ENCODE measurements at regions not wholly inside any gene's neighbourhood (a gene's known extent, or its start where the extent isn't known, plus 50 kb on each side); places are given as distances from the start of the nearest gene placed in this dataset.

- no peak for TF ChIP-seq SIN3A (IDR thresholded peaks at IDR 0.05; ENCODE audit: low read depth, low read length)
- TF ChIP-seq ATF2 (IDR thresholded peaks at IDR 0.05; ENCODE audit: low read length) = no peak
- TF ChIP-seq POLR2A (IDR thresholded peaks at IDR 0.05; ENCODE audit: low read depth, low read length) = no peak
- TF ChIP-seq CEBPB (IDR thresholded peaks at IDR 0.05; ENCODE audit: borderline replicate concordance in 1 of 2, low read depth in 2 of 2, low read length in 2 of 2) = no peak
- no peak for TF ChIP-seq TAF1 (IDR thresholded peaks at IDR 0.05; ENCODE audit: borderline replicate concordance, low read depth, low read length)
- TF ChIP-seq E2F8 (IDR thresholded peaks at IDR 0.05; ENCODE audit: low read depth, partially characterized antibody) = no peak
- no peak for TF ChIP-seq EP300 (IDR thresholded peaks at IDR 0.05; ENCODE audit: borderline replicate concordance in 1 of 2, control insufficient read depth in 1 of 2, low read depth in 2 of 2, low read length in 2 of 2)
These were observed 1316.9 kb downstream of the UQCRFS1 start for GRCh38 chr19:27896091-27896490.
